ENCODE measurements at regions not wholly inside any gene's neighbourhood (a gene's known extent, or its start where the extent isn't known, plus 50 kb on each side); places are given as distances from the start of the nearest gene placed in this dataset.

GRCh38 chr12:76290963-76291859 is 57.0 kb downstream of the BBS10 start (continued):
- TF ChIP-seq FOS (IDR thresholded peaks at IDR 0.05; ENCODE audit: low read depth, low read length) (no peak), MXI1 (IDR thresholded peaks at IDR 0.05; ENCODE audit: borderline replicate concordance, low read depth, low read length) (no peak)

- Histone ChIP-seq H3K27ac (ENCODE audit: insufficient read depth, low read length) (no peak overlapping the region), H3K4me3 (ENCODE audit: insufficient read depth, low read depth, low read length) (no peak overlapping the region), H3K23ac (ENCODE audit: low read depth, low read length) (no peak overlapping the region), H3K36me3 (ENCODE audit: control insufficient read depth, insufficient read depth, low read length) (no peaks in the 10 kb centered on the region), H3K14ac (replicated peaks; ENCODE audit: low read depth, low read length) (no peak overlapping the region), H3K4me2 (ENCODE audit: low read depth, low read length) (no peak overlapping the region), H4K91ac (ENCODE audit: insufficient read depth, low read depth, low read length) (no peak overlapping the region), H3K9ac (ENCODE audit: low read depth, low read length) (no peak overlapping the region), H3K4ac (ENCODE audit: low read depth, low read length) (no peak overlapping the region), H3K9me3 (ENCODE audit: control insufficient read depth, insufficient read depth, low read length) (no peaks in the 10 kb centered on the region), H2BK15ac (ENCODE audit: low read depth, low read length) (no peak overlapping the region), H2BK120ac (ENCODE audit: low read depth, low read length) (no peak overlapping the region), H2BK20ac (ENCODE audit: low read depth, low read length) (no peak overlapping the region), H2AK9ac (replicated peaks; ENCODE audit: low read depth, low read length, poor library complexity) (no peak overlapping the region), H4K5ac (ENCODE audit: low read depth, low read length) (no peak overlapping the region), H2BK5ac (ENCODE audit: low read depth, low read length, poor library complexity, severe bottlenecking) (no peak overlapping the region), H4K20me1 (ENCODE audit: insufficient read depth, low read length) (no peaks in the 10 kb centered on the region), H2AFZ (replicated peaks; ENCODE audit: low read length, poor library complexity) (no peak overlapping the region), H3K56ac (ENCODE audit: extremely low read depth, insufficient read depth, low read length) (no peak overlapping the region), H3K4me1 (ENCODE audit: control insufficient read depth, insufficient read depth, low read length) (peaks cover 12% of the 10 kb centered on the region), H3K18ac (ENCODE audit: low read depth, low read length) (no peak overlapping the region), H3K27me3 (ENCODE audit: control insufficient read depth, insufficient read depth, low read length) (no peaks in the 10 kb centered on the region), H3K79me1 (ENCODE audit: low read depth in 1 of 2, low read length in 2 of 2) (peaks cover 0 to 13% of the 10 kb centered on the region in 2 experiments; a peak in 2 of 4 replicates), H4K8ac (ENCODE audit: low read depth in 2 of 2, low read length in 2 of 2) (no peak overlapping the region), H2AK5ac (ENCODE audit: low read depth, low read length) (no peak overlapping the region), H3K9me1 (ENCODE audit: insufficient read depth, low read length) (peaks cover 5% of the 10 kb centered on the region)
- DNase-seq (no peak), ATAC-seq (ENCODE audit: low read depth) (no peak)
- intact Hi-C loops (cut with micrococcal nuclease) = no loop called here
- ChIA-PET POLR2A (ENCODE audit: unreplicated experiment) (no interaction called here), CTCF (no interaction called here)
- dilution Hi-C loops (cut with HindIII; ENCODE audit: low sequenced_read_pairs, unreplicated experiment) = no loop called here
- in situ Hi-C loops (cut with MboI; ENCODE audit: low sequenced_read_pairs) = no loop called here
- no TSS peak for BruUV-seq (replicated peaks)
- TF ChIP-seq RAD21 (IDR thresholded peaks at IDR 0.05; ENCODE audit: low read length) = no peak
- no peak for TF ChIP-seq MXI1 (IDR thresholded peaks at IDR 0.05; ENCODE audit: borderline replicate concordance, low read depth, low read length)
- TF ChIP-seq RFX5 (IDR thresholded peaks at IDR 0.05; ENCODE audit: low read depth, low read length) = no peak
- no peak for TF ChIP-seq POLR2A (IDR thresholded peaks at IDR 0.05; ENCODE audit: low read depth, low read length)
- TF ChIP-seq MAFK (IDR thresholded peaks at IDR 0.05; ENCODE audit: low read depth, low read length) = no peak
- no peak for TF ChIP-seq ELK1 (IDR thresholded peaks at IDR 0.05; ENCODE audit: borderline replicate concordance, low read depth, low read length)
- no peak for TF ChIP-seq CTCF (conservative IDR thresholded peaks at IDR 0.05; ENCODE audit: low read depth, low read length)
- no peak for TF ChIP-seq CEBPB (IDR thresholded peaks at IDR 0.05; ENCODE audit: low read depth, low read length)
- no peak for TF ChIP-seq FOS (IDR thresholded peaks at IDR 0.05; ENCODE audit: low read depth, low read length)
- TF ChIP-seq SMC3 (IDR thresholded peaks at IDR 0.05; ENCODE audit: low read depth, low read length) = no peak
- no peak for TF ChIP-seq NFE2L2 (IDR thresholded peaks at IDR 0.05; ENCODE audit: low read depth, low read length)
- no peak for TF ChIP-seq BHLHE40 (IDR thresholded peaks at IDR 0.05; ENCODE audit: low read depth, low read length)
- TF ChIP-seq USF2 (IDR thresholded peaks at IDR 0.05; ENCODE audit: low read depth, low read length) = no peak
These were observed 60.0 kb downstream of the BBS10 start for GRCh38 chr12:76288218-76288617.
